B cell (primary cell): ENCODE measurements at regions not wholly inside any gene's neighbourhood (a gene's known extent, or its start where the extent isn't known, plus 50 kb on each side); places are given as distances from the start of the nearest gene placed in this dataset.

Experiments
- ATAC-seq: fragments of 200-7000 bp; cut with Tn5 transposase; one replicate; pipeline ENCODE4 v1.10.0; 2021; ENCODE audit warnings: low read depth, mild to moderate bottlenecking, moderate number of reproducible peaks, moderate library complexity
- CTCF ChIA-PET: fragments of 350-600 bp; sonication (Branson Sonifier 250); formaldehyde crosslinking; loops from one replicate; lab custom pipeline; 2021; ENCODE audit warnings: antibody characterized with exemption, inconsistent platforms; lab: Charles Lee
- POLR2A ChIA-PET: fragments of 350-600 bp; sonication (Branson Sonifier 250); formaldehyde crosslinking; loops from one replicate; lab custom pipeline; 2021; ENCODE audit warnings: antibody characterized with exemption; lab: Charles Lee
- DNase-seq: peaks from one replicate; pipeline ENCODE4 v3.0.0; 2013
- H2AFZ ChIP-seq: 2 replicates; pipeline ENCODE4 v1.6.1; 2012; ENCODE audit warnings: mild to moderate bottlenecking, low read depth, low read length; ENCODE audit not compliant: insufficient read depth, poor library complexity, severe bottlenecking
- H3K27ac ChIP-seq, 2 donors: 1 replicate in 1 of 2; 2 replicates in 1 of 2; pipeline ENCODE4 v1.5.1; 2012 to 2013; ENCODE audit warnings: low read length in 2 of 2, mild to moderate bottlenecking in 2 of 2, moderate library complexity in 1 of 2
- H3K27me3 ChIP-seq, 4 experiments: fragments of 200-600 bp in 1 of 4; sonication (generic) in 1 of 4; replicated peaks in 1 of 4; 1 replicate in 2 of 4; 2 replicates in 2 of 4; pipeline versions ENCODE4 v1.6.1 to v1.7.0; 2013 to 2016; ENCODE audit warnings: low read length in 3 of 4, mild to moderate bottlenecking in 2 of 4, mixed read lengths in 1 of 4, moderate library complexity in 1 of 4; ENCODE audit not compliant: insufficient read depth in 4 of 4, control insufficient read depth in 3 of 4; ENCODE audit errors: control extremely low read depth in 1 of 4
- H3K36me3 ChIP-seq, 2 experiments: replicated peaks in 1 of 2; 1 replicate in 1 of 2; 2 replicates in 1 of 2; pipeline versions ENCODE4 v1.6.1 to v1.7.1; 2013; ENCODE audit warnings: low read length in 1 of 2; ENCODE audit not compliant: insufficient read depth in 2 of 2, control insufficient read depth in 1 of 2; ENCODE audit errors: control extremely low read depth in 1 of 2, extremely low read depth in 1 of 2
- H3K4me1 ChIP-seq, 2 donors: fragments of 200-600 bp in 1 of 2; sonication (generic) in 1 of 2; 1 replicate in 1 of 2; 2 replicates in 1 of 2; pipeline versions ENCODE4 v1.5.1 to v1.6.1; 2013 to 2017; ENCODE audit warnings: low read length in 2 of 2; ENCODE audit not compliant: control insufficient read depth in 2 of 2, insufficient read depth in 2 of 2
- H3K4me2 ChIP-seq: replicated peaks from 2 replicates; pipeline ENCODE3; 2012; ENCODE audit warnings: mild to moderate bottlenecking, low read depth, low read length; ENCODE audit not compliant: poor library complexity, severe bottlenecking
- H3K4me3 ChIP-seq, 5 experiments: fragments of 200-600 bp in 1 of 5; sonication (generic) in 1 of 5; 1 replicate in 3 of 5; 2 replicates in 2 of 5; pipeline versions ENCODE4 v1.5.1 to v1.7.0; 2011 to 2016; ENCODE audit warnings: low read length in 4 of 5, mild to moderate bottlenecking in 4 of 5, low read depth in 2 of 5, control low read depth in 1 of 5, moderate library complexity in 1 of 5; ENCODE audit not compliant: insufficient read depth in 1 of 5; ENCODE audit errors: control extremely low read depth in 1 of 5, extremely low read depth in 1 of 5
- H3K79me2 ChIP-seq: fragments of 200-600 bp; sonication (generic); one replicate; pipeline ENCODE4 v1.6.0; 2016; ENCODE audit warnings: low read length; ENCODE audit not compliant: control insufficient read depth, insufficient read depth
- H3K9ac ChIP-seq: fragments of 200-600 bp; sonication (generic); 2 replicates; pipeline ENCODE4 v1.6.1; 2017; ENCODE audit warnings: mild to moderate bottlenecking, low read length, moderate library complexity
- H3K9me3 ChIP-seq, 3 donors: one replicate each; pipeline versions ENCODE4 v1.6.1 to v1.7.1; 2013; ENCODE audit warnings: low read length in 2 of 3; ENCODE audit not compliant: control insufficient read depth in 2 of 3, insufficient read depth in 1 of 3; ENCODE audit errors: control extremely low read depth in 1 of 3
- H4K20me1 ChIP-seq: 2 replicates; pipeline ENCODE4 v1.6.0; 2012; ENCODE audit warnings: mild to moderate bottlenecking, low read length; ENCODE audit not compliant: insufficient read depth, control insufficient read depth, poor library complexity, severe bottlenecking
- H3K27ac Mint-ChIP-seq: one replicate; pipeline ENCODE4 v1.8.0; 2021; ENCODE audit warnings: mixed read lengths
- H3K27me3 Mint-ChIP-seq: one replicate; pipeline ENCODE4 v1.8.0; 2021; ENCODE audit warnings: mixed read lengths
- H3K4me1 Mint-ChIP-seq: one replicate; pipeline ENCODE4 v1.8.0; 2021; ENCODE audit warnings: mixed read lengths
- H3K4me3 Mint-ChIP-seq: one replicate; pipeline ENCODE4 v1.8.0; 2021; ENCODE audit warnings: mixed read lengths
- H3K9me3 Mint-ChIP-seq: one replicate; pipeline ENCODE4 v1.8.0; 2022; ENCODE audit warnings: mixed read lengths; ENCODE audit not compliant: insufficient read depth
- EZH2 ChIP-seq: IDR thresholded peaks from 2 replicates; pipeline ENCODE4 v1.6.1; 2012; ENCODE audit warnings: borderline replicate concordance, low read depth, mild to moderate bottlenecking, moderate library complexity, low read length; ENCODE audit not compliant: insufficient read depth, poor library complexity, severe bottlenecking
- WGBS: methylation state at CpG from one replicate; pipeline ENCODE4 v1.1.5; 2013; ENCODE audit warnings: missing lambda C conversion rate; ENCODE audit not compliant: insufficient coverage; 5-methylcytosine and 5-hydroxymethylcytosine counted together
- intact Hi-C: fragments of 100-400 bp; cut with micrococcal nuclease; formaldehyde crosslinking; loops from one replicate; pipeline ENCODE4 v1.10.0; 2022
- TF ChIP-seq, protein P1 (sequence below): fragments of 200-600 bp; IDR thresholded peaks from one replicate; pipeline ENCODE4 v1.8.0; 2022; ENCODE audit warnings: antibody characterized with exemption, mild to moderate bottlenecking

DNA sequence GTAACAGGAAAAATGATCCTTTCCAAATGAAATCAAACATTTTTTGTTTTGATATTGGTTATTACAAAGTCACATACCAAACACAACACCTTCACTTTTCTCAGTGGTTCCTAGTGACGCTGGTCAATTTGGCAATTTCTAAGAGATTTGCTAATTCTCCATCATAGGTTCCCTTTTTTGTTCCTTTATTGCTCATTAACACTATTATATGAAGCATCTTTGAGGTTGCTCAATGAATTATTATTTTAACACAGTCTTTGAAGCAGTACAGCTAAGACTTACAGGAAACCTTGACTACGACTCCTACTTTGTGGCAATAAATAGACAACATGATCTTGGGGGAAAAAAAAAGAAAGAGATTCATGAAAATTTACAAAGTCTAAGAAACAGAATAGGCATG is 152.2 kb upstream of the VRK2 start:
- no peaks in the 10 kb centered on the region for H3K27me3 ChIP-seq
- H2AFZ ChIP-seq, result no peak overlapping the region
- intact Hi-C loops, result no loop called here
- DNase-seq (no peak), ATAC-seq (no peak)
- ChIA-PET POLR2A (no interaction called here), CTCF (interaction anchor here (2.1 kb wide), 1 partner anchor 11 kb away, joined by 9 read pairs; no protein-coding TSS in a partner anchor)
- Mint-ChIP-seq H3K4me3 (no peak overlapping the region), H3K4me1 (peaks cover 15% of the 10 kb centered on the region), H3K27ac (no peak overlapping the region), H3K9me3 (no peaks in the 10 kb centered on the region), H3K27me3 (no peaks in the 10 kb centered on the region)
- H3K79me2 ChIP-seq, result no peaks in the 10 kb centered on the region
- no CpG with 5 or more reads among the region's 2 CpGs for WGBS
- no peak overlapping the region for H3K9ac ChIP-seq
- H3K27ac ChIP-seq, result no peak overlapping the region
- no peaks in the 10 kb centered on the region for H4K20me1 ChIP-seq
- H3K4me3 ChIP-seq, result no peak overlapping the region
- TF ChIP-seq, protein P1, sequence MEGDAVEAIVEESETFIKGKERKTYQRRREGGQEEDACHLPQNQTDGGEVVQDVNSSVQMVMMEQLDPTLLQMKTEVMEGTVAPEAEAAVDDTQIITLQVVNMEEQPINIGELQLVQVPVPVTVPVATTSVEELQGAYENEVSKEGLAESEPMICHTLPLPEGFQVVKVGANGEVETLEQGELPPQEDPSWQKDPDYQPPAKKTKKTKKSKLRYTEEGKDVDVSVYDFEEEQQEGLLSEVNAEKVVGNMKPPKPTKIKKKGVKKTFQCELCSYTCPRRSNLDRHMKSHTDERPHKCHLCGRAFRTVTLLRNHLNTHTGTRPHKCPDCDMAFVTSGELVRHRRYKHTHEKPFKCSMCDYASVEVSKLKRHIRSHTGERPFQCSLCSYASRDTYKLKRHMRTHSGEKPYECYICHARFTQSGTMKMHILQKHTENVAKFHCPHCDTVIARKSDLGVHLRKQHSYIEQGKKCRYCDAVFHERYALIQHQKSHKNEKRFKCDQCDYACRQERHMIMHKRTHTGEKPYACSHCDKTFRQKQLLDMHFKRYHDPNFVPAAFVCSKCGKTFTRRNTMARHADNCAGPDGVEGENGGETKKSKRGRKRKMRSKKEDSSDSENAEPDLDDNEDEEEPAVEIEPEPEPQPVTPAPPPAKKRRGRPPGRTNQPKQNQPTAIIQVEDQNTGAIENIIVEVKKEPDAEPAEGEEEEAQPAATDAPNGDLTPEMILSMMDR, result no peak
- TF ChIP-seq EZH2, result no peak
- H3K36me3 ChIP-seq, result no peaks in the 10 kb centered on the region
- H3K9me3 ChIP-seq, result no peaks in the 10 kb centered on the region
- no peaks in the 10 kb centered on the region for H3K4me1 ChIP-seq
- no peak overlapping the region for H3K4me2 ChIP-seq

DNA sequence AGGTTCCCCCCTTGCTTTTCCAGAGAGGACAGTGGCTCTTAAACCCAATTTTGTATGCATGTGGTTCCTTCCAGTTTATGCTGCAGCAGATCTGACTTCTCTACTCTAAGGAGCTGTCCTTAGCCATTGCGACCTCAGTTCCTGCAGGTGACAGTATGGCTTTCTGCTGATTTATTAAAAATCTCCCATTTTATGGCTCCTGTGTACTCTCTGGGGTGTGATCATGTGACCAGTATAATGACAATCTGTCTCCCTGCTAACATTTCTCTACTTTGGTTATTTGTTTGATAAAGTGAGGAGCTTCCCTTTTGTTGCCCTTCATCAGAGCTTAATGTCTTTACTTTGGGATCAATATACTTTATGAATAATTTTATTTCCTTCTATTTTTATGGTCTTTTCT is 148.7 kb upstream of the VRK2 start:
- Histone ChIP-seq H2AFZ (no peak overlapping the region), H3K79me2 (no peaks in the 10 kb centered on the region), H3K27me3 (no peaks in the 10 kb centered on the region), H3K4me3 (no peak overlapping the region), H3K27ac (no peak overlapping the region), H3K4me2 (no peak overlapping the region), H4K20me1 (no peaks in the 10 kb centered on the region), H3K9me3 (no peaks in the 10 kb centered on the region), H3K36me3 (no peaks in the 10 kb centered on the region), H3K4me1 (no peaks in the 10 kb centered on the region), H3K9ac (no peak overlapping the region)
- DNase-seq (no peak), ATAC-seq (no peak)
- no peaks in the 10 kb centered on the region for H3K9me3 Mint-ChIP-seq
- ChIA-PET POLR2A (no interaction called here), CTCF (interaction anchor here (1.3 kb wide), 1 partner anchor 8 kb away, joined by 4 read pairs; no protein-coding TSS in a partner anchor)
- no peaks in the 10 kb centered on the region for H3K27me3 Mint-ChIP-seq
- H3K27ac Mint-ChIP-seq, result no peak overlapping the region
- intact Hi-C loops, result no loop called here
- WGBS, result no CpG with 5 or more reads among the region's 1 CpG
- H3K4me3 Mint-ChIP-seq, result no peak overlapping the region
- TF ChIP-seq, protein P1, result no peak
- no peak for TF ChIP-seq EZH2
- H3K4me1 Mint-ChIP-seq, result peaks cover 15% of the 10 kb centered on the region
